ENCODE measurements at regions not wholly inside any gene's neighbourhood (a gene's known extent, or its start where the extent isn't known, plus 50 kb on each side); places are given as distances from the start of the nearest gene placed in this dataset.

DNA sequence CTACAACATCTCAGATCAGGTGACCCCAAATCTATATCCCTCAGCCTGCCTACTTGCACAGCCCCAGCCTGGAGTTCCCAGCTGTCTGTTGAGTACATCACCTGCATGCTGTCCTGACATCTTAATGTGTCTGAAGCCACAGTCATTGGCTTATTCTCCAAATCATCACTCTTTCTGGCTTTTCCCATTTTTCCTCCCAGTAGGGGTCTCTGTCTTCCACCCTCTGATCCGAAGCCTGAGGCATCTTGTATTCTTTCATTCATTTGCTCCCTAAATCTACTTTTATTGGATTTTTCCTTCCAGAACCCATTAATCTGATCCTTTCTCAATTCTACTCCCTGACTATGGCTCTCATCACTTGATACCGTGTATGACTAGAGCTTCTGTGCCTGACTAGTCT, 332.9 kb upstream of the DCC start:
- TF ChIP-seq, protein P1, sequence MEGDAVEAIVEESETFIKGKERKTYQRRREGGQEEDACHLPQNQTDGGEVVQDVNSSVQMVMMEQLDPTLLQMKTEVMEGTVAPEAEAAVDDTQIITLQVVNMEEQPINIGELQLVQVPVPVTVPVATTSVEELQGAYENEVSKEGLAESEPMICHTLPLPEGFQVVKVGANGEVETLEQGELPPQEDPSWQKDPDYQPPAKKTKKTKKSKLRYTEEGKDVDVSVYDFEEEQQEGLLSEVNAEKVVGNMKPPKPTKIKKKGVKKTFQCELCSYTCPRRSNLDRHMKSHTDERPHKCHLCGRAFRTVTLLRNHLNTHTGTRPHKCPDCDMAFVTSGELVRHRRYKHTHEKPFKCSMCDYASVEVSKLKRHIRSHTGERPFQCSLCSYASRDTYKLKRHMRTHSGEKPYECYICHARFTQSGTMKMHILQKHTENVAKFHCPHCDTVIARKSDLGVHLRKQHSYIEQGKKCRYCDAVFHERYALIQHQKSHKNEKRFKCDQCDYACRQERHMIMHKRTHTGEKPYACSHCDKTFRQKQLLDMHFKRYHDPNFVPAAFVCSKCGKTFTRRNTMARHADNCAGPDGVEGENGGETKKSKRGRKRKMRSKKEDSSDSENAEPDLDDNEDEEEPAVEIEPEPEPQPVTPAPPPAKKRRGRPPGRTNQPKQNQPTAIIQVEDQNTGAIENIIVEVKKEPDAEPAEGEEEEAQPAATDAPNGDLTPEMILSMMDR (IDR thresholded peaks at IDR 0.05), result no peak
- TF ChIP-seq POLR2AphosphoS5 (IDR thresholded peaks at IDR 0.05) (no peak), POLR2A (IDR thresholded peaks at IDR 0.05) (no peak)
